KBM-7 (cell line): ENCODE measurements at regions not wholly inside any gene's neighbourhood (a gene's known extent, or its start where the extent isn't known, plus 50 kb on each side); places are given as distances from the start of the nearest gene placed in this dataset.
"Not testable (repeated sequence)": the region's sequence is repeated elsewhere in the genome, so short reads cannot be mapped to it uniquely, and the experiment has no call there.

Experiments used
- DNase-seq: peaks from one replicate; pipeline ENCODE4 v3.0.0-alpha.2; 2015
- in situ Hi-C: fragments of 300-500 bp; cut with MboI; formaldehyde crosslinking; loops from 2 replicates; pipeline ENCODE4 v1.14.3; 2020; ENCODE audit warnings: low sequenced_read_pairs, low pct_unique_long_range_greater_than_20kb, mixed read lengths

- DNase-seq = peak; percentile 91
- in situ Hi-C loops = no loop called here
Observed at GRCh38 chr21:35508139-35508888, 459.2 kb upstream of the RUNX1 start.

GRCh38 chr21:35507181-35507759 is 458.2 kb upstream of the RUNX1 start:
- in situ Hi-C loops = no loop called here
- no peak for DNase-seq

- DNase-seq = no peak
- in situ Hi-C loops = no loop called here
Observed at GRCh38 chr21:35506771-35507170, 457.7 kb upstream of the RUNX1 start.

GRCh38 chr21:35506352-35506751 is 457.2 kb upstream of the RUNX1 start:
- in situ Hi-C loops = no loop called here

GRCh38 chr21:35504951-35505466 is 455.9 kb upstream of the RUNX1 start:
- in situ Hi-C loops = no loop called here
- no peak for DNase-seq

More at GRCh38 chr21:35506352-35506751, 457.2 kb upstream of the RUNX1 start:
- no peak for DNase-seq

- DNase-seq = no peak
- in situ Hi-C loops = no loop called here
Observed at GRCh38 chr21:35504277-35504676, 455.2 kb upstream of the RUNX1 start.

GRCh38 chr21:35503671-35504070 is 454.6 kb upstream of the RUNX1 start:
- in situ Hi-C loops = no loop called here
- DNase-seq = peak; percentile 89

GRCh38 chr21:35502821-35503220 is 453.7 kb upstream of the RUNX1 start:
- in situ Hi-C loops = no loop called here
- no peak for DNase-seq

- in situ Hi-C loops, DNase-seq: not testable (repeated sequence)
Observed at GRCh38 chr21:35497522-35497921, 448.4 kb upstream of the RUNX1 start.

- peak; percentile 47 for DNase-seq
- in situ Hi-C loops = no loop called here
Observed at GRCh38 chr21:35491920-35492678, 443.0 kb upstream of the RUNX1 start.

- in situ Hi-C loops = no loop called here
- no peak for DNase-seq
Observed at GRCh38 chr21:35491114-35491513, 442.0 kb upstream of the RUNX1 start.

GRCh38 chr21:35489389-35489980 is 440.4 kb upstream of the RUNX1 start:
- DNase-seq = no peak
- in situ Hi-C loops = no loop called here

- no peak for DNase-seq
- in situ Hi-C loops = no loop called here
Observed at GRCh38 chr21:35488946-35489345, 439.8 kb upstream of the RUNX1 start.

GRCh38 chr21:35485364-35485763 is 436.3 kb upstream of the RUNX1 start:
- DNase-seq = no peak
- in situ Hi-C loops = no loop called here

- no peak for DNase-seq
- in situ Hi-C loops = no loop called here
Observed at GRCh38 chr21:35484851-35485250, 435.7 kb upstream of the RUNX1 start.

- DNase-seq = no peak
- in situ Hi-C loops = no loop called here
Observed at GRCh38 chr21:35484032-35484431, 434.9 kb upstream of the RUNX1 start.

GRCh38 chr21:35482933-35483662 is 434.0 kb upstream of the RUNX1 start:
- in situ Hi-C loops = no loop called here
- DNase-seq = no peak

- in situ Hi-C loops = no loop called here
- DNase-seq = no peak
Observed at GRCh38 chr21:35482096-35482495, 433.0 kb upstream of the RUNX1 start.

- in situ Hi-C loops = no loop called here
- no peak for DNase-seq
Observed at GRCh38 chr21:35481005-35481404, 431.9 kb upstream of the RUNX1 start.
